ENCODE measurements at regions not wholly inside any gene's neighbourhood (a gene's known extent, or its start where the extent isn't known, plus 50 kb on each side); places are given as distances from the start of the nearest gene placed in this dataset.
A peak's percentile ranks its signal among the peaks of the same experiment; 100 is the strongest.
"Not testable (repeated sequence)": the region's sequence is repeated elsewhere in the genome, so short reads cannot be mapped to it uniquely, and the experiment has no call there.

DNA sequence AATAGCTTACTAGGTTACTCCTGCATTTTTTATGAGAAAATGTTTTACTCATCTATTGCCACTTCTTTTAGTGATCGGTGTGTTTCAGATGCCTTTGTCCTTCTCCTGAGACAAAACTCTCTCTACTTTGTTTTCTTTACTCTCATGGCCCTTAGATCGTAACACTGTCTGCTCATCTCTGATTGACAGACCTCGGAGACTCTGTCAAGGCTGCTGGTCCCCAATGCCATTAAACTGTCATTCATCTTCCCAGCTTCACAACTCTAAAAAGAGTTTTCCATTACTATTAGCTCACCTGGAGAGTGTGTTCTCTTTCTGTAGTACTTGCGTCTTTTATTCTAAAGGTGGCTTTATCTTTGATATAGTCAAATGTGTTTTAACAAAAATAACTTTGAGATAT, 765.2 kb downstream of the SLITRK1 start:
- DNase-seq (ENCODE audit: low read depth), result no peak

DNA sequence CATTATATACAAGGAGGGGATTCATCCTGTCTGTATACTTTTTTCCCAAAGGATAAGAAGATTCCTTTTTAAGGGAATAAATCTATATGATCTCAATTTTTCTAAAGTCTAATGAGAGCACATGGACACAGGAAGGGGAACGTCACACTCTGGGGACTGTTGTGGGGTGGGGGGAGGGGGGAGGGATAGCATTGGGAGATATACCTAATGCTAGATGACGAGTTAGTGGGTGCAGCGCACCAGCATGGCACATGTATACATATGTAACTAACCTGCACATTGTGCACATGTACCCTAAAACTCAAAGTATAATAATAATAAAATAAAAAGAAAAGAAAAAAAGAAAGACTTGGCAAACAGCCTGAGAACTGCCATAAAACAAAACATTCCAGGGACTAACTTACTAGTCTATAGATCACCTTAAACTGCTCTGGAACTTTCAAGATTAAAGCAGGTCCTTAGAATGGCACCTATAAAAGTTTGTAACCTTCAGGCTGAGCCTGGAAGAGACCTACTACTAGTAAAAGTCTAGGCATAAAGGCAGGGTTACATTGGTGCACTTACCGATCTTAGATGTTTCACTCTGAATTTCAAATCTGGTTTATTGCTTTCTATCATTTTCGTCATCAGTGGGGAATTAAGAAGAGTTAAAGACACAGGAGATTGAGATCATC, 780.6 kb downstream of the SLITRK1 start:
- DNase-seq (ENCODE audit: low read depth), result not testable (repeated sequence)

DNA sequence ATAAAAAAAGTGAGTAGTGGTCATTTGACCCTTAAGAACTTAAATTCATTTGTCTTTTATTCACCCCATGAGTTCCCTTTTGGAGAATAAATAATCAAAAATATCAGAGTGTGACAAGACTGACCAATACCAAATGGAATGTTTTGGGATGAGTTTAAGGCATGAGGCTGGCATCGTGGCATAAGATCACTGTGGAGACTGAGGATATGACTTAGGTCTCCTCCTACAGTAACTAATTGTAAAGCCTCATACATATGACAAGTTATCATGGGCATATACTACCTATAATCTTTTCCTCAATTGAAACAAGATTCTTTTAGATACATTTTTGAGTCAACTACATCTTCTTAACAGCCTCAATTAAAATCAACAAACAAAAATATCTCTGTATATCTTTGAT, 782.0 kb downstream of the SLITRK1 start:
- DNase-seq (ENCODE audit: low read depth), result no peak

DNA sequence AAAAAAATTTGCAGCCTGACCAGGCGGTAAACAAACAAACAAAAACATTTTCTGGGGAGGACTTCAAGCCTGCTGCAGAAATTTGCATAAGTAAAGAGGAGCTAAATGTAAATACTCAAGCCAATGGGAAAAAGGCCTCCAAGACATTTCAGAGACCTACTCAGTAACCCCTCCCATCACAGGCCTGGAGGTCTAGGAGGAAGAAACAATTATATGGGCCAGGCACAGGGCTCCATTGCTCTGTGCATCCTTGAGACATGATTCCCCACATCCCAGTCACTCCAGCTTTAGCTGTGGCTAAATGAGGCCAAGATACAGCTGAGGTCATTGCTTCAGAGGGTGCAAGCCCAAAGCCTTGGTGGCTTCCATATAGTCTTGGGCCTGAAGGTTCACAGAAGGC, 793.4 kb downstream of the SLITRK1 start:
- DNase-seq (ENCODE audit: low read depth), result no peak

DNA sequence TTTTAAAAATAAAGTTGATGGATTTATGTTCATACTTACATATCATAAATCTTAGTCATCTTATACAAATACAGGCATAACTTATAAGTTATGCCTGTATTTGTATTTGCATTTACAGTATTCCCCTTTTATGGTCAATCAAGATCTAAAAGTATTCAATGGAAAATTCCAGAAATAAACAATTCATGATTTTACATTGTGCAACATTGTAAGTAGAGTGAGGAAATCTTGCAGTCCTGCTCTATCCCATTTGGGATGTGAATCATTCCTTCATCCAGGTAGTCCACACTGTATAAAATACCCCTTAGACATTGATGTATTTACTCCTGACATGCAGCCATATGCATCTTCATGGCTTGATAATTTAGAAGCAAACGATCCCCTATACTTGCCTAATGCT, 795.3 kb downstream of the SLITRK1 start:
- DNase-seq (ENCODE audit: low read depth), result no peak

DNA sequence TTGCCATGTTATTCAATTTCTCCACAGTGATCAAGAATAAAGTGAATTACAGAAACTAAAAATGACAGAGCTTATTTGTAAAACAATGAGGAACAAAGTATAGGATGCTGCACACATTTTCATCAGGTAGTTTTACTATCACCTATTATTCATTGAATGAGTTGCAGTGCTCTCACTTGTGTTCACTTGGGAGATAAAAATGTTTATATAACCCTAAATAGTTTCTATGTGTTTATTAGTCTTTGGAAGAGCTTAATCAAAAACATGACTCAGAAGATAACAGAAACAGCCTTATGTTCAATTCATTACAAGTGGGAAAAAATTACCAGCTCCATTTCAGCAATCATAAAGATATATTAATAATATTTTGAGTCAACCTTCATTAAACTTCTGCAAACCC, 796.2 kb downstream of the SLITRK1 start:
- DNase-seq (ENCODE audit: low read depth), result no peak

DNA sequence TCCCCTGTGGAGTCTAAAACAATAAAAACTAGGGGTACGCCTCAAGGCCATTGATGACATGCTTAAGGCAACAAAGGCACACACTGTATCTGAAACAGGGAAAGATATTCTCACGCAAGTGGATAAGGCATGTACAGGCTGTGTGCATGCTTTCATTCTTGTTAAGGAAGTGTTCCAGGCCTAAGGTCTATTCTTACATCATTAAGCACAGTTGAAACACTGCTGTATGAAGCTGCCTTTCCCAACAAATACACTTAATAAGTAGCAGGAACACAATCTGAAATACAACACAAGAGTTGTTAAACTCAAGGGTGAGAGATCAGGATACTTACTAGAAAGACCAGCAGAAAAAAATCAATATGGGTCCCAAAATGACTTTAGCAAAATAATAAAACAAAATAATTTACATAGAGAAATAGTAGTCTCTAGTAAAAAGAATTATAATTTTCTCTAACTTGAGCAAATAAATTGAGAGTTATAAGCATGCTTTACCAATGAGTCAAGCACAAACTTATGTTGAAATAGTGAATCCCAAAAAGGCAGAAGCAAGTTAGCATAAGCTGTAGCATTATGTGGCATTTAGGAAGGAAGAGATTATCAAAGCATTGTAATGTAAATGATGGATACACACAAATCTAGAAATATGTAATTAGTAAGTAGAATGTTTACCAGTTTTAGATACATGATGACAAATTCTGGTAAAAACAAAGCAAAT, 796.9 kb downstream of the SLITRK1 start:
- peak; percentile 51 for DNase-seq (ENCODE audit: low read depth)

DNA sequence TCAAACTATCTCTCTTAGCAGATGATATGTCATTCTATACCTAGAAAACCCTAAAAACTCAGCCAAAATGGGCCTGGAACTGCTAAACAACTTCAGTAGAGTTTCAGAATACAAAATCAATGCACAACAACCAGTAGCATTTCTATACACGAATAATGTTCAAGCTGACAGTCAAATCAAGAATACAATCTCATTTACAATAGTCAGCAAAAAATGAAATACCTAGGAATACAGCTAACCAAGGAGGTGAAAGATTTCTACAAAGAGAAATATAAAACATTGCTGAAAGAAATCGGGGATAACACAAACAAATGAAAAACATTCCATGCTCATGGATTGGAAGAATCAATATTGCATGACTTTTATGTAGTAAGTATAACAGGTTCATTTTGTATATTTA, 804.8 kb downstream of the SLITRK1 start:
- no peak for DNase-seq (ENCODE audit: low read depth)

DNA sequence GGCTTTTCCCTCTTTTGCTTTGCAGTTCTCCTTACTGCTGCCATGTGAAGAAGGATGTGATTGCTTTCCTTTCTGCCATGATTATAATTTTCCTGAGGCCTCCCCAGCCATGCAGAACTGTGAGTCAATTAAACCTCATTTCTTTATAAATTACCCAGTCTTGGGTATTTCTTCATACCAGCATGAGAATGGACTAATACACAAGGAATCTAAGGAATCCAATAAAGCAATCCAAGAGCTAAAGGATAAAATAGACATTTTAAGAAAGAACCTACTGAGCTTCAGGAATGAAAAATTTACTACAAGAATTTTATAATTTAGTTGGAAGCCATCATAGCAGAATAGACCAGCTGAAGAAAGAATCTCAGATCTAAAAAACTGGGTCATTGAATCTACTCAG, 808.3 kb downstream of the SLITRK1 start:
- DNase-seq (ENCODE audit: low read depth), result not testable (repeated sequence)

DNA sequence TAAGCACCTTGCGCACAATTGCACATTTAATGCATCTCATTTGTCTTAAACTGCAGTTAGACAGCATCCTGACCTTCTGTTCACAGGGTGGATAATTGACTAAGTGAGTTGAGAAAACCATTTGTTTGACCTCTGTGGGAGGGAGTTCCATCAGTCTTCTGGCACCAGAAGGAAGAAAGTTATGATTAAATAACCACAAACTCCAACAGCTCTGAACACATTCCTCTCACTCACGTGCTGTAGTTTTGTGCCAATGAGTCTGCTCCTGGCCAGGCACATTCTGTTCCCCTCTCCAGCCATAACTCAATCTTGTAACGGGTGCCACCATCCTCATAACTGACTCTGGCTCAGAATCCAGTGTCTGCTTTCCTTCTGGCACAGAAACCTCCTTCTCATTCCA, 817.2 kb downstream of the SLITRK1 start:
- peak; percentile 97 for DNase-seq (ENCODE audit: low read depth)

DNA sequence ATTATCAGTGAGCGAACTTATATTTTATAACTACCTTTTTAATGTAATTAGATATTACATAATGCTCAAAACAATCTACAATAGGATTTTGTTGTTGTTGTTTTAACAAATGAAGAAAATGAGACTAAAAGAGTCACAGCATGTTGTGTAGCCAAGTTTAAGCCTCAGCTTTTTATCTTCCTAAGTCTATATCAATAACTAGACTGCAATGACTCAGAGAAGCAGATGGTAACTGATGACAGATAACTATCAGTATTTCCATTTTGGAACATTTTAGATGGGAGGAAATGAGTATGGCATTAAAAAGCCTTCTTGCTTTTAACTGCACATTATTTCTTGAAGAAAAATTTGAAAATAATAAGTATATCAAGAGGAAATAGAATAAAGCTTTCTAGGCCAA, 825.2 kb downstream of the SLITRK1 start:
- DNase-seq (ENCODE audit: low read depth), result peak; percentile 6

DNA sequence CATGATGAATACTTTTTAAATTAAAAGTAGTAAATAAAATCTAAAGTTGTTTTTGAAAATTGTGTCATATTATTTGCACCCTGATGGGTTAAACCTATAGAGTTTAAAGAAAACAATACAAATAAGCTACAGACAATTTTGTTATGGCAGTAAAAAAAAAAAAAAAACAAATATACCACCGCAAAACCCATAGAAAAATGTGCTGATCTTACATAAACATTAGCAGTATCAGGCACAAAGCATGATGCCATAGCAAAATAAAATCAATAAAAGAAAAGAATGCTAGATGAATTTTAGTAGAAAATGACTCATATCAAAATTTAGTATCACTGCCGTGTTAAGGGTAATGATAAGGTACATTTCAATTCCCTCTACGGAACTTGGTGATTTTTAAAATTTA, 826.0 kb downstream of the SLITRK1 start:
- no peak for DNase-seq (ENCODE audit: low read depth)

DNA sequence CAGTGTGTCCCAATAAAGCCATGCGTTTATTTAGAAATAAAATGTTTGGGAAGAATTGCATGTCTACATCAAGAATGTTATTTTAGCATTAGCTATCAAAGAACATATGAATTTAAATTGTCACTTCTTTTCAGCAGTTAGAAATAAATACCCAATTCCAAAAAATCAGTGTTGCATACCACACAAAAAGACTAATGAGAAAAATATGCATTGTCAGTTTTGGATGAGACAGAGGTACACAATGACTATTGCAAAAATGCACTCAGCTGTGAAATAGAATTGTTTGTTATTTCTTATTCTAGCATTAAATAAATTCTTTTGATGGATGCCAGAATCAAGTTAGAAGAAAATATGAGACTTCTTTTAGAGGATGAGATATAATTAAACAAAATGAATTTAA, 833.9 kb downstream of the SLITRK1 start:
- peak; percentile 24 for DNase-seq (ENCODE audit: low read depth)

DNA sequence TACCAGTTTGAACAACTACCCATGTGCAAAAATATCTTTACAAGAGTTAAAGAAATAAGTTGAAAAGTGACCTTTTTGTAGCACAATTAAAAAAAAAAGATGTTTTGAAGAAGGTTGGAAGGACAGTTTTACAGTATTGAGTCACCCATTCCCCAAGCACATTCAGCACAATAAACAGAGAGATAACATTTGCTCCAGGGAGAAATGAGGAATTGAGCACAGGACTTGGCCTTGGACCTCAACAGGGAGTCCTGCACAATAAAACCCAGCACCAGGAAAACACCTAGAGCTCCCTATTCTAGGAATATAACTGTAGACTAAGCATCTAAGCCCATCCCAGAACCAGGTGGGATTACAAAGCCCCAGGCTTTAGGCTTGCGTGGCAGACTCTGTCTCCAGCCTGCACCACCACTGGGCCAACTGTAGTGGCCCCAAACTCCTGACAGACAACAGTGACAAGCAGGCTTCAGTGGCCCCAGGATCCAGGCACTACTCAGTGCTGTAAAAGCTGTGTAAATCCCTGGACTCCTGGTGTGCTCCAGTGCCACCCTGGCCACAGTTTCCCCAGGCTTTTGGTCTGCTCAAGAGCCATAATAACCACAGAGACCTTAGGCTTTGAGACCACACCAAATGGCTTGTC, 857.2 kb downstream of the SLITRK1 start:
- DNase-seq (ENCODE audit: low read depth), result no peak

DNA sequence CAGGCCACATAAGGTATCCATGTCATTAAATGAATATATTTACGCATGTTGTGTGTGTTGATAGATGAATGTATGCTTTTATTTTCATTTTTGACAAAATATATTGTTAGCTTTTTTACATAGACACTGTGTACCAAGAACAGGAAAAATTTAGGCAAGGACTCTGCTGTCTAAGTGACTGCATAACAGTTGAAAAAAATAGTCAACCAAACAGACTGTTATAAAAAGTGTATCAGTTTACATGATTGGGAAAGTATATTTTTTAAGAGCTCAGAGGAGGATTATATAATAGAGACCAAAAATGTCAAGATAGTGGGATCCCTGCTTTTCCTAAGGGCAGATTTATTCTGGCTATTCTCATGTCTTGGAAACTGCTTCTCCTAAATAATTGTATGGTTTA, 858.0 kb downstream of the SLITRK1 start:
- DNase-seq (ENCODE audit: low read depth), result no peak

DNA sequence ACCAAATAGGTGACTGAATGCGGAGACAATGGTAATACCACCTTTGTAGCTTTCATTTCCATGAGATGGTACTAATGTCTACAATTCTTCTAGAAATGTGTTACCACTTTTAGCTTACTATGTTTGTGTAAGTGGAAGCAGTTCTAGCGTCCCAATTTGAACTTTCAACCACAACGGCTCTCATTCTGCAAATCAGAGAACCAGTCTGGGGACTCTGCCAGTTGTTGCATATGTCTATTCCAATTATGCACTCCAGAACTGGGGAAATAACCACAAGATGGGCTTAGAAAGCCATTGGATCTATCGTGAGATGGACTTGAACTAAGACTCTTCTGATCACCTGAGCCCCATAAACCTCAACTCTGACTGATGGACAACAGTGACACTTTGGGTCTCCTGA, 862.3 kb downstream of the SLITRK1 start:
- DNase-seq (ENCODE audit: low read depth), result no peak

DNA sequence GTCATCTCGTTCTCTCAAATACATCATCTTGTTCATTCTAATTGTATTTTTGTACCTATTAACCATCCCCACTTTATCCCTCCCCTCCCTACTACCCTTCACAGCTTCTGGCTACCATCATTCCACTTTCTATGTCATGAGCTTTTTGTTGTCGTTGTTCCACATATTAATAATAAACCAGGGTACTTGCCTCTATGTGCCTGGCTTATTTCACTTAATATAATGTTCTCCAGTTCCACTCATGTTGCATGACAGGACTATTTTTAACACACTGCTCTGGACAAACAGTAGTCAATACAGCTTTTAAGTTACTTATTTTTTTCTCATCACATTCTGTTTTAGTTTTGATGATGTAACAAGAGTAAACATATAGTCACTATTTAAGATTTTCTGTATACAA, 872.3 kb downstream of the SLITRK1 start:
- no peak for DNase-seq (ENCODE audit: low read depth)

DNA sequence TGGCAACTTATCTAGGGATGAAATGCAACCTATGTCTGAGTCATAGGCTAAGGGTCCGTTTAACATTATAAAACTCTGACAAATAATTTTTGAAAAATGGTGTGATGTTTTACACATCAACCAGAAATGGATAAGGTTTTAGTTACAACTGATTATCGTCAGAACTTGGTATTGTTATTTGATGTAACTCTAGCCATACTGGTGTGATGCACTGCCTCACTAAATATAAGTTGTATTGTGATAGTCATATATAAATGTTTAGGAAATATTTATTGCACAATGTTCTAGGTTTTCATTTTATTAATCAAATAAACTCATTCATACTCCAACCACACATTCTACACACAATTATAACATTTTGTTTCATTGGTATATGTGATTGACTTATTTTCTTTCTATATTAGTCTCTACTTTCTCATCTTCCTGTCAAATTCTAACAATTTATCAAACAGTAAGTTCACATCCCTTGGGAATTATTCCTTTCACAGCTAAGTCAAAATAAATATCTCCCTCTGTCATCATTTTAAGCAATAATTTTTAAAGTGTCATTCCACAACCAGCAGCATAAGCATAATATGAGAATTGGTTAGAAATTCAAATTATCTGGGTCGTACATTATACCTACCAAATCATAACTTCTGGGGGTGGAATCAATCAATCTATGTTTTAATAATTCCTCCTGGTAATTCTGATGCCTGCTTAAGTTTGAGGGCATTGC, 873.9 kb downstream of the SLITRK1 start:
- DNase-seq (ENCODE audit: low read depth), result no peak

DNA sequence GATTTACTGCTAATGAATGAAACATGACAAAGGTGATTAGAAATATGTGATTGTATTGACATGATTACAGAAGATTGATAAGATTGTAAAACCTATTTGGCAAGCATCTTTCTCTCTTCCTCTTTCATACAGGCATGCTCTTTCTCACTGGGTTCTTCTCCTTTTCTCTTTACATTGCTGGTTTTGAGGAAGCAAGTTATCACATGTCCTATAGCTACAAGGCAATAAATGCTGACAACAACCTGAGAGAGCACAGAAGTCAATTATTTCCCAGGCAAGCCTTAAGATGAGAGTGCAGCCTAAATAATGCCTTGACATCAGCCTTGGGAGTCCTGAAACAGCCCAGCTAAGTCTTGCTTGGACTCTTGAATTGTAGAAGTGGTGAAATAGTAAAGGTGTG, 875.0 kb downstream of the SLITRK1 start:
- DNase-seq (ENCODE audit: low read depth), result no peak

DNA sequence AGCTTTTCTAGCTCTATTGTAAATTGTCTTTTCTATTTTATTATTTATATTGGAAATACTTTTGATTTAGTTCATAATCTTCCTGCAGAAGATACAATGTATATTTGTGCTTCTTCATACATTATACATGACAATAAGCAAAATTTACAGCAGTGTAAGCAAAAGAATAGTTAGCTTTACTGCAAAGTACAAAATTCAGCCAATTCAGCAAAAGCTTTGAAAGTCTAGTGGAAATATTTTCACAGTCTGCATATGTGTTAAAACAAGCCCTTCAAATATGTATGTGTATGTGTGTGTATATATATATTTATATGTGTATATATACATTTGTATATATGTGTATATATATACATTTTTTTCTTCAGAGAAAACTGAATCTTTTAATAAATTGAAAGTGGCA, 879.1 kb downstream of the SLITRK1 start:
- DNase-seq (ENCODE audit: low read depth), result no peak

DNA sequence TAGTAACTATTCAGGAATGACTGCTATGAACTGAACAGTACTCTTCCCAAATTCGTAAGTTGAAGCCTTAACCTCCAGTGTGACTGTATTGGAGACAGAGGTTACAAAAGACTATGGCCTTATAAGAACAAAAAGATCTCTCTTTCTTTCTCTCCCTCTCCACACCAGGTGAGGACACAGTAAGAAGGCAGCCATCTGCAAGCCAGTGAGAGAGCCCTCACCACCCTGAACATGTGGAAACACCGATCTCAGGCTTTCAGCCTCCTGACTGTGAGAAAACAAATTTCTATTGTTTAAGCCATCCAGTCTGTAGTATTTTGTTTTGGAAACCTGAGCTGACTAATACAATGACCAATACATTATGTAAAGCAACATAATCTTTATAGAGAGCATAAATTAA, 888.9 kb downstream of the SLITRK1 start:
- DNase-seq (ENCODE audit: low read depth), result no peak

DNA sequence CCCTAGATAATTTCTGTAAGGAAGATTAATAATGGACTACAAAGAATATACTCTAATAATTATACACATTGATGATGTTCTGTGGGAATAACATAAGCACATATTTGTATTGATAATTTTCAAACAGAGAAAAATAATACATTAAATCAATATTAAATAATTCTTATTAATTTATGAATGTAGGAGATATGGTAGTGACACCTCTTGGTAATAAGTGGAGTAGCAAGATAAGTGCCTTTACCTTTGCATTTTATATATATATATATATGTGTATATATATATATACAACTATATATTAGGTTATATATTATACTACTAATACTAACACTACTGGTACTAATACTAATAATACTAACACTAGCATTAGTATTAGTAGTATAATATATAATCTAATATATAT, 905.8 kb downstream of the SLITRK1 start:
- no peak for DNase-seq (ENCODE audit: low read depth)
